ENCODE measurements at regions not wholly inside any gene's neighbourhood (a gene's known extent, or its start where the extent isn't known, plus 50 kb on each side); places are given as distances from the start of the nearest gene placed in this dataset.

DNA sequence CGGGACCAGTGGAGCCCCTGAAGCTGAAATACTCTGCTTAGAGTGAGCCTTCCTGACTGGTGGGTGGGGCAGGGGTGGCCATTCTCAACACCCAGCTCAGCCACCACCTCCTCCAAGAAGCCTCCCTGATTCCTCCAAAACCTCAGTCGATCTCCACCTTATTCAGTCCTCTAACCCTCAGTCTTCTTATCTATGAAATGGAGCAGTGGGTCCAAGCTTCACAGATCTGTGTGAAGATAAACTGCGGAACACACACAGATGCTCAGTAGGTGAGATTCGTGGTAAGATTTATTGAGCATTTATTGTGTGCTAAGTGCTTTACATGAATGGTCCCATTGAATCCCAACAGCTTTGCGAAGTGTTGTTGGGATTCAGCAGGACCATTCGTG lies 93.1 kb upstream of the RUNX3 start:
- Mint-ChIP-seq H3K9me3 (ENCODE audit: unreplicated experiment) (no peaks in the 10 kb centered on the region), H3K36me3 (ENCODE audit: unreplicated experiment) (no peaks in the 10 kb centered on the region), H3K4me1 (ENCODE audit: unreplicated experiment) (peaks cover 82% of the 10 kb centered on the region), H3K4me3 (ENCODE audit: unreplicated experiment) (no peak overlapping the region), H3K27ac (ENCODE audit: unreplicated experiment) (peak overlapping the region; percentile 94), H3K27me3 (ENCODE audit: unreplicated experiment) (no peaks in the 10 kb centered on the region)
- DNase-seq (ENCODE audit: extremely low spot score, unreplicated experiment) = no peak
- TF ChIP-seq, protein P1, sequence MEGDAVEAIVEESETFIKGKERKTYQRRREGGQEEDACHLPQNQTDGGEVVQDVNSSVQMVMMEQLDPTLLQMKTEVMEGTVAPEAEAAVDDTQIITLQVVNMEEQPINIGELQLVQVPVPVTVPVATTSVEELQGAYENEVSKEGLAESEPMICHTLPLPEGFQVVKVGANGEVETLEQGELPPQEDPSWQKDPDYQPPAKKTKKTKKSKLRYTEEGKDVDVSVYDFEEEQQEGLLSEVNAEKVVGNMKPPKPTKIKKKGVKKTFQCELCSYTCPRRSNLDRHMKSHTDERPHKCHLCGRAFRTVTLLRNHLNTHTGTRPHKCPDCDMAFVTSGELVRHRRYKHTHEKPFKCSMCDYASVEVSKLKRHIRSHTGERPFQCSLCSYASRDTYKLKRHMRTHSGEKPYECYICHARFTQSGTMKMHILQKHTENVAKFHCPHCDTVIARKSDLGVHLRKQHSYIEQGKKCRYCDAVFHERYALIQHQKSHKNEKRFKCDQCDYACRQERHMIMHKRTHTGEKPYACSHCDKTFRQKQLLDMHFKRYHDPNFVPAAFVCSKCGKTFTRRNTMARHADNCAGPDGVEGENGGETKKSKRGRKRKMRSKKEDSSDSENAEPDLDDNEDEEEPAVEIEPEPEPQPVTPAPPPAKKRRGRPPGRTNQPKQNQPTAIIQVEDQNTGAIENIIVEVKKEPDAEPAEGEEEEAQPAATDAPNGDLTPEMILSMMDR (IDR thresholded peaks at IDR 0.05) = no peak

DNA sequence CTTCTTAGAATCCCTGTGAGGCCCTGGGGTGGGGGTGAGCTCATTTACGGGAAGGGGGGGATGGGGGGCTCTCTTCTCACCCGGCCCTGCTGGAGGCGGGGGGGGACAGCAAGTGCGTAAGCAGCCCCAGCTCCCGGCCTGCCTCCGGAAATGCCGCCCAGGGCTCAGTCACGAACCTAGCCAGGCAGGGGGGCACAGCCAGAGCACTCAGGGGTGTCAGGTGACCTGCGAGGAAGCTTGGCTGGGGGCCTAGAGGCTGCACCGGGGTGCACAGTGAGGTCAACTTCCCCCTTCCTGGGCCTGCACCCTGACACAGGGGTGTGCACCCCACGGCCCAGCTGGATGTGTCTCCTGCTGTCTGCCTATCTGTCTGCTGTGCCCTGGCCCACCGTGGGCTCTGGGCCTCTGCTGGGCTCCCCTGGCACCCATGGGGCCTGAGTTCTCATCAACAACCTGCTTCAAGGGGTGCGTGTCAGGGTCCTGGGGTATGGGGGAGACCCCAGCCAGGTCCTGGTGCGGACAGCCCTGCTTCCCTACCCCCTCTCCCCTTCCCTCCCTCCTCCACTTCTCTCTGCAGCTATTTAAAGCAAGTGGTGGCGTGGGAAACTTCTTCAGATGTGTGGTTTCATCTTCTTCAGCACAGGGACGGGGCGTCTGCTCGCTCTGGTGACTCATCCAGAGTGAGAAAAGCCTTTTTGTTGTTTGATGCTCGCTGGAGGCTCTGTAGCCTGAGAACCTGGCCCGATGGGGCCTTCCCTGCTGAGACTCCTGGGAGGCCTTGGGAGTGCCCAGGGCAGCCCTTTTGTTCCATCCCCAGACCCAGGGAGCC lies 92.5 kb upstream of the RUNX3 start:
- Mint-ChIP-seq H3K4me1 (ENCODE audit: unreplicated experiment) (peaks cover 83% of the 10 kb centered on the region), H3K36me3 (ENCODE audit: unreplicated experiment) (no peaks in the 10 kb centered on the region), H3K4me3 (ENCODE audit: unreplicated experiment) (no peak overlapping the region), H3K27me3 (ENCODE audit: unreplicated experiment) (no peaks in the 10 kb centered on the region), H3K27ac (ENCODE audit: unreplicated experiment) (peak overlapping the region; percentile 94), H3K9me3 (ENCODE audit: unreplicated experiment) (no peaks in the 10 kb centered on the region)
- TF ChIP-seq, protein P1 (IDR thresholded peaks at IDR 0.05) = no peak
- peak; percentile 94 for DNase-seq (ENCODE audit: extremely low spot score, unreplicated experiment)

DNA sequence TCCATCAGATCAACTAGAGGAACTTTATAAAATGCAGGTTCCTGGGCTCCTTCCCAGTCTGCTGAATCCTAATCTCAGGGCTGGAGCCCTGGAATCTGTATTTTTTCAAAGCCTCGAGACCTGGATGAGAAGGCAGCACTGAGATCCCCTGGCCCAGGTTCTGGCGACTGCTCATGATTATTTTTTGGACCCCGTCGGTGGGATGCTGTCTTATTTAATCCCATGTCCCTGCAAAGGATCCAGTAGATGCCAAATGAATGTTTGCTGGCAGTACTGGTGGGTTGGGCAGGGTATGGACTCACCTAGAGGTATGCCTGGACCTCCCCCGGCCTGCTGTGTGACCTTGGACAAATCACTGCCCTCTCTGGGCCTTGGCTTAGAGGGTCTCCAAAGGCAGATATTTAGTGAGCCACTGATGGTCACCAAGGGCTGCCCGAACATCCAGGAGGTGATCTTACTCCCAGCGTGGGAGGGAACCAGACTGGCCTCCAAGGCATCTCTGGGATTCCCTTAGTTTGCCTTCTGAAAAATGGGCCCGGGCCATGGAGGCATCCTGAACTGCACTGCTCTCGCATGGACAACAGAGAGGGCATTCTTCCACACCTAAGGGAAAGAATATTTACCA lies 91.6 kb upstream of the RUNX3 start:
- Mint-ChIP-seq H3K4me1 (ENCODE audit: unreplicated experiment) (peaks cover 79% of the 10 kb centered on the region), H3K4me3 (ENCODE audit: unreplicated experiment) (no peak overlapping the region), H3K9me3 (ENCODE audit: unreplicated experiment) (no peaks in the 10 kb centered on the region), H3K36me3 (ENCODE audit: unreplicated experiment) (no peaks in the 10 kb centered on the region), H3K27ac (ENCODE audit: unreplicated experiment) (peak overlapping the region; percentile 76), H3K27me3 (ENCODE audit: unreplicated experiment) (no peaks in the 10 kb centered on the region)
- TF ChIP-seq, protein P1 (IDR thresholded peaks at IDR 0.05) = no peak
- no peak for DNase-seq (ENCODE audit: extremely low spot score, unreplicated experiment)

DNA sequence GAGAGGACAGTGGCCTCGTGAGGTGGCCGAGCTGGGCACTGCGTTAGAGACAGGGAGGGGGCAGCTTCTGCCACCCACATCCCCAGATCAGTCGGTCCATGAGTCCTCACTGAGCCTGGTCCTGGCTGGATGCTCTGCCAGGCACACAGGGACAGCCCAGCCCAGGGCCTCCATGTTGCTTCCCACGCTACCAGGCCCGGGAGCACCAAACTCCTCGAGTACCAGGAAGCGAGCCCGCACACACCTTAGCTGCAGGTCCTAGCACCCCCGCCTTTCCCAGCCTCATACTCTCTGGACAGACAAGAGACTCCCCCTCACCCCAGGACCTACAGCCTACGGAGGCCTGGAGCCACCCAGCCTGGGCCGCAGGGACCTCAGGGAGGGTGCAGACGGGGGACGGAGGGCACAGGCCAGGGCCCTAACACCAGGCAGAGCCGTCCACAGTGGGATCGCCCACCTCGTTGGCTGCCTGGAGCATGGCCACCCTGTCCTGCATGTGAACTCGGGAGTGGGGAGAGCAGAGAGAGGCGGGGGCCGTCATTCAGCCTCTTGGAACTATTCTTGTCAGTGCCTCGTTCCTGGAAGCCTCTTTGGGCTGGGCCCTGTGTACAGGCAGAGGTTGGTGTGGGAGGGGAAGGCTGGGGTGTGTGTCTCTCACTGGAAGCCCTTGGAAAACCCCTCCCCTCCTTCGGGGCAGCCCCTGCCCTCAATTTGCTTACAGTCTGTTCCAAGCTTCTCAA lies 90.9 kb upstream of the RUNX3 start:
- Mint-ChIP-seq H3K27me3 (ENCODE audit: unreplicated experiment) (no peaks in the 10 kb centered on the region), H3K9me3 (ENCODE audit: unreplicated experiment) (no peaks in the 10 kb centered on the region), H3K36me3 (ENCODE audit: unreplicated experiment) (no peaks in the 10 kb centered on the region), H3K4me1 (ENCODE audit: unreplicated experiment) (peaks cover 75% of the 10 kb centered on the region), H3K27ac (ENCODE audit: unreplicated experiment) (peak overlapping the region; percentile 76), H3K4me3 (ENCODE audit: unreplicated experiment) (no peak overlapping the region)
- no peak for DNase-seq (ENCODE audit: extremely low spot score, unreplicated experiment)
- TF ChIP-seq, protein P1 (IDR thresholded peaks at IDR 0.05) = no peak

Data from osteocyte (in vitro differentiated cells).